H1 (cell line): ENCODE measurements at regions not wholly inside any gene's neighbourhood (a gene's known extent, or its start where the extent isn't known, plus 50 kb on each side); places are given as distances from the start of the nearest gene placed in this dataset.

Experiments used
- CTCF ChIA-PET: fragments of 300-600 bp; sonication (Branson Sonifier 250); formaldehyde crosslinking; loops from one replicate; lab custom pipeline; 2021; ENCODE audit not compliant: partially characterized antibody; lab: Charles Lee
- POLR2A ChIA-PET: fragments of 300-600 bp; sonication (Branson Sonifier 250); formaldehyde crosslinking; loops from one replicate; lab custom pipeline; 2021; ENCODE audit warnings: inconsistent platforms; ENCODE audit not compliant: partially characterized antibody; lab: Charles Lee
- DNase-seq, 2 experiments: peaks; one replicate each; pipeline versions ENCODE4 v3.0.0 to v3.0.0-alpha.2; 2010 to 2022; ENCODE audit warnings: low spot score in 2 of 2, low read depth in 1 of 2, mixed read lengths in 1 of 2
- FAIRE-seq: peaks from 2 replicates; lab custom pipeline; 2011; peaks lifted over from hg19 to GRCh38; lab: Jason Lieb, UNC
- H2AFZ ChIP-seq: 2 replicates; pipeline ENCODE4 v1.8.1; 2012; ENCODE audit warnings: low read length, inconsistent platforms
- H2AK5ac ChIP-seq: 2 replicates; pipeline ENCODE4 v1.6.1; 2013; ENCODE audit warnings: low read depth, low read length
- H2BK120ac ChIP-seq: replicated peaks from 2 replicates; pipeline ENCODE3; 2013; ENCODE audit warnings: low read depth, low read length, inconsistent platforms
- H2BK12ac ChIP-seq: 2 replicates; pipeline ENCODE4 v1.6.1; 2013; ENCODE audit warnings: low read depth, low read length
- H2BK15ac ChIP-seq: 2 replicates; pipeline ENCODE4 v1.6.1; 2013; ENCODE audit warnings: low read length
- H2BK20ac ChIP-seq: 2 replicates; pipeline ENCODE4 v1.6.1; 2013; ENCODE audit warnings: low read length
- H2BK5ac ChIP-seq: 2 replicates; pipeline ENCODE4 v1.6.1; 2013; ENCODE audit warnings: low read depth, low read length
- H3K14ac ChIP-seq: 2 replicates; pipeline ENCODE4 v1.6.1; 2013; ENCODE audit warnings: inconsistent platforms; ENCODE audit not compliant: insufficient read length
- H3K18ac ChIP-seq: 2 replicates; pipeline ENCODE4 v1.6.1; 2013; ENCODE audit warnings: low read length; ENCODE audit errors: extremely low read depth
- H3K23ac ChIP-seq: 2 replicates; pipeline ENCODE4 v1.6.1; 2013; ENCODE audit warnings: inconsistent platforms; ENCODE audit not compliant: insufficient read length
- H3K23me2 ChIP-seq: 2 replicates; pipeline ENCODE4 v1.6.1; 2013; ENCODE audit warnings: low read depth, low read length
- H3K27ac ChIP-seq: 2 replicates; pipeline ENCODE4 v1.6.1; 2011; ENCODE audit warnings: low read depth, low read length, inconsistent platforms
- H3K27me3 ChIP-seq, 4 experiments: replicated peaks in 1 of 4; 1 replicate in 1 of 4; 2 replicates in 3 of 4; pipeline versions ENCODE4 v1.6.1 to v1.8.1; 2011 to 2013; ENCODE audit warnings: low read length in 3 of 4, mild to moderate bottlenecking in 3 of 4, inconsistent platforms in 2 of 4, mixed read lengths in 2 of 4, moderate library complexity in 1 of 4; ENCODE audit not compliant: control insufficient read depth in 3 of 4, insufficient read depth in 3 of 4; ENCODE audit errors: extremely low read depth in 1 of 4
- H3K36me3 ChIP-seq, 4 experiments: 2 replicates each; pipeline versions ENCODE4 v1.6.1 to v1.8.1; 2011 to 2013; ENCODE audit warnings: mild to moderate bottlenecking in 4 of 4, low read length in 3 of 4, moderate library complexity in 2 of 4, control low read depth in 1 of 4, inconsistent platforms in 1 of 4; ENCODE audit not compliant: insufficient read depth in 4 of 4, control insufficient read depth in 2 of 4
- H3K4ac ChIP-seq: replicated peaks from 2 replicates; pipeline ENCODE3; 2013; ENCODE audit warnings: low read length, low read depth, mixed read lengths, inconsistent platforms; ENCODE audit not compliant: insufficient read length
- H3K4me1 ChIP-seq, 4 experiments: replicated peaks in 1 of 4; 1 replicate in 1 of 4; 2 replicates in 3 of 4; pipeline versions ENCODE4 v1.6.1 to v1.8.1; 2011 to 2013; ENCODE audit warnings: low read length in 3 of 4, inconsistent platforms in 2 of 4, mixed read lengths in 1 of 4; ENCODE audit not compliant: insufficient read depth in 4 of 4, control insufficient read depth in 3 of 4
- H3K4me2 ChIP-seq, 2 experiments: 2 replicates each; pipeline versions ENCODE4 v1.6.1 to v1.8.1; 2011 to 2013; ENCODE audit warnings: low read depth in 2 of 2, low read length in 2 of 2, control low read depth in 1 of 2, inconsistent platforms in 1 of 2, mild to moderate bottlenecking in 1 of 2; ENCODE audit not compliant: insufficient read depth in 1 of 2
- H3K4me3 ChIP-seq, 4 experiments: fragments of 200-600, 300-600 bp in 1 of 4; sonication (generic), shearing (Covaris generic), sonication (Bioruptor Twin) in 1 of 4; 2 replicates each; pipeline versions ENCODE4 v1.5.1 to v1.8.1; 2011 to 2016; ENCODE audit warnings: low read length in 4 of 4, low read depth in 3 of 4, control low read depth in 2 of 4, inconsistent platforms in 2 of 4, mild to moderate bottlenecking in 2 of 4, mixed read lengths in 1 of 4, moderate library complexity in 1 of 4; ENCODE audit not compliant: insufficient read depth in 2 of 4; ENCODE audit errors: extremely low read depth in 1 of 4
- H3K56ac ChIP-seq: replicated peaks from 2 replicates; pipeline ENCODE3; 2013; ENCODE audit warnings: low read depth, mild to moderate bottlenecking, mixed read lengths, low read length, inconsistent platforms; ENCODE audit not compliant: insufficient read length
- H3K79me1 ChIP-seq: 2 replicates; pipeline ENCODE4 v1.6.1; 2013; ENCODE audit warnings: low read depth, low read length, control low read depth
- H3K79me2 ChIP-seq, 2 experiments: 2 replicates each; pipeline versions ENCODE4 v1.6.1 to v1.8.1; 2012 to 2013; ENCODE audit warnings: low read length in 2 of 2, mild to moderate bottlenecking in 2 of 2, inconsistent platforms in 1 of 2; ENCODE audit not compliant: insufficient read depth in 2 of 2, control insufficient read depth in 1 of 2
- H3K9ac ChIP-seq, 4 experiments: replicated peaks in 1 of 4; 1 replicate in 1 of 4; 2 replicates in 3 of 4; pipeline versions ENCODE4 v1.6.1 to v1.8.1; 2011 to 2013; ENCODE audit warnings: low read depth in 3 of 4, low read length in 3 of 4, control low read depth in 2 of 4, mild to moderate bottlenecking in 2 of 4, moderate library complexity in 2 of 4, inconsistent platforms in 1 of 4; ENCODE audit errors: extremely low read depth in 1 of 4
- H3K9me3 ChIP-seq, 2 experiments: 2 replicates each; pipeline versions ENCODE4 v1.6.1 to v1.8.1; 2012 to 2013; ENCODE audit warnings: mild to moderate bottlenecking in 2 of 2, moderate library complexity in 2 of 2, control low read depth in 1 of 2, inconsistent platforms in 1 of 2, low read depth in 1 of 2, low read length in 1 of 2, mixed read lengths in 1 of 2; ENCODE audit not compliant: insufficient read depth in 2 of 2
- H4K20me1 ChIP-seq, 2 experiments: replicated peaks in 1 of 2; 2 replicates each; pipeline versions ENCODE3 to v1.8.1; 2011 to 2013; ENCODE audit warnings: inconsistent platforms in 2 of 2, low read length in 2 of 2, mild to moderate bottlenecking in 1 of 2; ENCODE audit not compliant: insufficient read depth in 2 of 2, control insufficient read depth in 1 of 2
- H4K5ac ChIP-seq: 2 replicates; pipeline ENCODE4 v1.6.1; 2013; ENCODE audit warnings: low read length, low read depth, mixed read lengths, inconsistent platforms; ENCODE audit not compliant: insufficient read length
- H4K8ac ChIP-seq: 2 replicates; pipeline ENCODE4 v1.8.0; 2013; ENCODE audit warnings: mild to moderate bottlenecking, moderate library complexity, low read length, inconsistent platforms; ENCODE audit not compliant: insufficient read depth; ENCODE audit errors: extremely low read depth
- H4K91ac ChIP-seq: replicated peaks from 2 replicates; pipeline ENCODE3; 2013; ENCODE audit warnings: low read length, mixed read lengths, inconsistent platforms; ENCODE audit not compliant: insufficient read length
- ASH2L ChIP-seq: fragments of 200-600, 300-600 bp; sonication (generic); IDR thresholded peaks from one replicate; pipeline ENCODE4 v1.7.1; 2017; ENCODE audit warnings: low read length
- BACH1 ChIP-seq: IDR thresholded peaks from 2 replicates; pipeline ENCODE4 v1.6.1; 2012; ENCODE audit warnings: low read length, improper control_type of control experiment
- BRCA1 ChIP-seq: IDR thresholded peaks from 2 replicates; pipeline ENCODE4 v1.6.1; 2012; ENCODE audit warnings: low read depth, low read length, improper control_type of control experiment
- CHD2 ChIP-seq: IDR thresholded peaks from 2 replicates; pipeline ENCODE4 v1.6.1; 2012; ENCODE audit warnings: low read length, improper control_type of control experiment
- CTBP2 ChIP-seq: IDR thresholded peaks from 2 replicates; pipeline ENCODE4 v1.7.0; 2011; ENCODE audit warnings: borderline replicate concordance, mild to moderate bottlenecking, moderate library complexity, mixed read lengths, low read length; ENCODE audit not compliant: insufficient read depth, insufficient read length
- EGR1 ChIP-seq: IDR thresholded peaks from 2 replicates; pipeline ENCODE4 v1.6.1; 2011; ENCODE audit warnings: low read depth, low read length, borderline replicate concordance
- NANOG ChIP-seq: IDR thresholded peaks from 2 replicates; pipeline ENCODE4 v1.6.1; 2011; ENCODE audit warnings: low read length, low read depth, mild to moderate bottlenecking, inconsistent platforms; ENCODE audit not compliant: insufficient read depth, poor library complexity, severe bottlenecking
- POU5F1 ChIP-seq: IDR thresholded peaks from 2 replicates; pipeline ENCODE4 v1.6.1; 2011; ENCODE audit warnings: low read depth, mild to moderate bottlenecking, low read length, moderate library complexity
- SAP30 ChIP-seq: fragments of 300-600 bp; sonication (generic); IDR thresholded peaks from 2 replicates; pipeline ENCODE4 v1.7.1; 2012; ENCODE audit warnings: low read length, moderate library complexity, mild to moderate bottlenecking, inconsistent platforms; ENCODE audit not compliant: insufficient read depth, insufficient replicate concordance
- SIN3A ChIP-seq, 2 experiments: IDR thresholded peaks in 1 of 2; conservative IDR thresholded peaks in 1 of 2; 2 replicates each; pipeline ENCODE4 v1.6.1; 2011 to 2012; ENCODE audit warnings: low read length in 2 of 2, improper control_type of control experiment in 1 of 2, low read depth in 1 of 2, mild to moderate bottlenecking in 1 of 2
- WGBS, 2 experiments: shearing (Covaris generic) in 1 of 2; methylation state at CpG; one replicate each; pipeline versions ENCODE4 v1.1.6 to v1.1.7; 2013 to 2015; ENCODE audit warnings: low lambda C conversion rate in 2 of 2, mixed read lengths in 2 of 2, inconsistent platforms in 1 of 2, low coverage in 1 of 2, missing lambda C conversion rate in 1 of 2; ENCODE audit not compliant: insufficient replicate concordance in 2 of 2, insufficient coverage in 1 of 2, insufficient read length in 1 of 2; ENCODE audit errors: extremely low coverage in 1 of 2, missing lambda C conversion rate in 1 of 2; 5-methylcytosine and 5-hydroxymethylcytosine counted together
- TF ChIP-seq, protein P1 (sequence below): IDR thresholded peaks from 2 replicates; pipeline ENCODE4 v1.6.1; 2012; ENCODE audit warnings: low read length, inconsistent platforms

DNA sequence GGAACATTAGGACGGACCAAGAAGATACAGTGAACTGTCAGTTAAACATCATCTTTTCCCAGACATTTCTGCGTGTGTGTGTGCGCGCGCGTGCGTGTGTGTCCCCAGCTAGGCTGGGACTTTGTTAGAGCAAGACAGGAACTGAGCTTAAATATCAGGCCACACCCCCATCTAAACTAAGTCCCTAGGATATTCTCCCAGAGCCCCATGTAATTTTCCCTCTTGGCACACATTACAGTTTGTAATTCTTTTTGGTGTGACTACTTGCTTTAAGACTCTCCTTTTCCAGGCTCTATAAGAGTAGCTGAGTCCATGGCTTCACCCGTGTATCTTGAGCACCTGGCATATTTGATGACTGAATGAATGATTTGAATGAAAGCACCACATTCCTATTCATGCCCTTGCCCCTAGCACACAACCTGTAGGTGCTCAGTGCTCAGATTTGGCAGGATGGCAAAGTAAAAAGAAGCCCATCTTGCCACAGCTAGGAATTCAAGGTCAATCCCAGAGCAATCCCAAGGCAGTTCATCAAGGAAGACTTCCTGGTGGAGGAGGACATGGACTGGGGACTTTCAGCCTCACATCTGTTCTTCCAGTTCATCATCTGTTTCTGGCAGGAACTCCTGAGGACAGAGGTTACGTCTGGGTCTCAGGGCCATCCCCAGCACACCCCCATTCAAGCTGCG lies 69.2 kb downstream of the MRPL14 start:
- ChIA-PET CTCF (interaction anchor here (0.8 to 23.4 kb wide), 10 partner anchors 9 to 289 kb away, joined by 3 to 331 read pairs (median 4); no protein-coding TSS in a partner anchor), POLR2A (no interaction called here)
- Histone ChIP-seq H3K4me2 (no peak overlapping the region), H3K79me1 (no peaks in the 10 kb centered on the region), H3K36me3 (no peaks in the 10 kb centered on the region), H3K27me3 (no peaks in the 10 kb centered on the region), H2BK15ac (peak overlapping the region; percentile 12; the same call in 1 of the 2 replicates), H3K9me3 (no peaks in the 10 kb centered on the region), H3K27ac (no peak overlapping the region), H3K4ac (no peak overlapping the region), H4K5ac (no peak overlapping the region), H3K79me2 (no peaks in the 10 kb centered on the region), H4K8ac (no peak overlapping the region), H4K20me1 (no peaks in the 10 kb centered on the region), H3K18ac (no peak overlapping the region), H3K23ac (no peak overlapping the region), H2BK20ac (no peak overlapping the region; the same call in 1 of the 2 replicates), H2AFZ (no peak overlapping the region), H2BK12ac (0 out of 2 replicates have a peak overlapping the region, but pooled peaks have one; percentile 7), H2AK5ac (no peak overlapping the region; the same call in 1 of the 2 replicates), H3K9ac (no peak overlapping the region), H3K14ac (no peak overlapping the region), H3K56ac (no peak overlapping the region), H3K4me1 (peaks cover 0 to 4% (median 0%) of the 10 kb centered on the region in 4 experiments; a peak in 4 of 7 replicates), H4K91ac (no peak overlapping the region), H2BK120ac (no peak overlapping the region), H2BK5ac (no peak overlapping the region), H3K23me2 (no peaks in the 10 kb centered on the region), H3K4me3 (no peak overlapping the region)
- FAIRE-seq (no peak), DNase-seq (no peak)
- 93% methylated on average over 10 of the region's 10 CpGs; no CpG with 5 or more reads in 1 of the 2 experiments for WGBS, 2 experiments
- TF ChIP-seq, protein P1, sequence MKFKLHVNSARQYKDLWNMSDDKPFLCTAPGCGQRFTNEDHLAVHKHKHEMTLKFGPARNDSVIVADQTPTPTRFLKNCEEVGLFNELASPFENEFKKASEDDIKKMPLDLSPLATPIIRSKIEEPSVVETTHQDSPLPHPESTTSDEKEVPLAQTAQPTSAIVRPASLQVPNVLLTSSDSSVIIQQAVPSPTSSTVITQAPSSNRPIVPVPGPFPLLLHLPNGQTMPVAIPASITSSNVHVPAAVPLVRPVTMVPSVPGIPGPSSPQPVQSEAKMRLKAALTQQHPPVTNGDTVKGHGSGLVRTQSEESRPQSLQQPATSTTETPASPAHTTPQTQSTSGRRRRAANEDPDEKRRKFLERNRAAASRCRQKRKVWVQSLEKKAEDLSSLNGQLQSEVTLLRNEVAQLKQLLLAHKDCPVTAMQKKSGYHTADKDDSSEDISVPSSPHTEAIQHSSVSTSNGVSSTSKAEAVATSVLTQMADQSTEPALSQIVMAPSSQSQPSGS = no peak
- TF ChIP-seq POU5F1 (no peak), BACH1 (no peak), NANOG (no peak), CHD2 (no peak), EGR1 (no peak), CTBP2 (no peak), SAP30 (no peak), BRCA1 (no peak), SIN3A (conservative IDR thresholded peaks at IDR 0.05 in 1 of 2, IDR thresholded peaks at IDR 0.05 in 1 of 2; ENCODE audit: low read depth in 1 of 2, low read length in 2 of 2) (no peak), ASH2L (no peak)
